ENCODE measurements at regions not wholly inside any gene's neighbourhood (a gene's known extent, or its start where the extent isn't known, plus 50 kb on each side); places are given as distances from the start of the nearest gene placed in this dataset.

- intact Hi-C loops (cut with micrococcal nuclease; ENCODE audit: unreplicated experiment) = no loop called here
- Histone ChIP-seq H3K4me2 (ENCODE audit: low read length) (no peak overlapping the region), H3K9me2 (ENCODE audit: insufficient read depth, low read length) (no peaks in the 10 kb centered on the region), H3K27ac (ENCODE audit: low read depth, low read length, poor library complexity, severe bottlenecking) (no peak overlapping the region), H3K4me3 (ENCODE audit: low read depth, low read length, poor library complexity, severe bottlenecking) (no peak overlapping the region), H3K4me1 (ENCODE audit: insufficient read depth, low read length, poor library complexity, severe bottlenecking) (no peaks in the 10 kb centered on the region), H3K9me3 (ENCODE audit: low read length) (no peaks in the 10 kb centered on the region), H4K20me1 (ENCODE audit: insufficient read depth, low read length) (no peaks in the 10 kb centered on the region), H2AFZ (ENCODE audit: low read length) (no peak overlapping the region), H3K79me2 (ENCODE audit: insufficient read depth, low read depth, low read length) (no peaks in the 10 kb centered on the region), H3K36me3 (ENCODE audit: insufficient read depth, low read length) (no peaks in the 10 kb centered on the region)
- BruUV-seq (replicated peaks) = no TSS peak
- TF ChIP-seq CTCF (conservative IDR thresholded peaks at IDR 0.05; ENCODE audit: low read length) (no peak), EZH2phosphoT487 (IDR thresholded peaks at IDR 0.05; ENCODE audit: borderline replicate concordance, low read depth, low read length) (no peak)
- no peak for DNase-seq (ENCODE audit: low spot score)
- ChIA-PET POLR2A (interaction anchor here (1.6 kb wide), 1 partner anchor 12 kb away, joined by 3 read pairs; no protein-coding TSS in a partner anchor), CTCF (ENCODE audit: unreplicated experiment) (no interaction called here)
Measured at GRCh38 chr4:153045111-153045982, 109.2 kb downstream of the FHDC1 start.

GRCh38 chr4:153058671-153059060 is 122.5 kb downstream of the FHDC1 start:
- DNase-seq (ENCODE audit: low spot score) = no peak
- H2AFZ ChIP-seq (ENCODE audit: low read length) = no peak overlapping the region
- H3K4me2 ChIP-seq (ENCODE audit: low read length) = no peak overlapping the region
- no peaks in the 10 kb centered on the region for H3K79me2 ChIP-seq (ENCODE audit: insufficient read depth, low read depth, low read length)
- H3K4me1 ChIP-seq (ENCODE audit: insufficient read depth, low read length, poor library complexity, severe bottlenecking) = no peaks in the 10 kb centered on the region
- no peaks in the 10 kb centered on the region for H3K36me3 ChIP-seq (ENCODE audit: insufficient read depth, low read length)
- no peak overlapping the region for H3K27ac ChIP-seq (ENCODE audit: low read depth, low read length, poor library complexity, severe bottlenecking)
- ChIA-PET POLR2A (no interaction called here), CTCF (ENCODE audit: unreplicated experiment) (no interaction called here)
- TF ChIP-seq EZH2phosphoT487 (IDR thresholded peaks at IDR 0.05; ENCODE audit: borderline replicate concordance, low read depth, low read length) (no peak), CTCF (conservative IDR thresholded peaks at IDR 0.05; ENCODE audit: low read length) (no peak)
- no peaks in the 10 kb centered on the region for H3K9me3 ChIP-seq (ENCODE audit: low read length)
- no TSS peak for BruUV-seq (replicated peaks)
- no peak overlapping the region for H3K4me3 ChIP-seq (ENCODE audit: low read depth, low read length, poor library complexity, severe bottlenecking)
- H3K9me2 ChIP-seq (ENCODE audit: insufficient read depth, low read length) = no peaks in the 10 kb centered on the region
- no peaks in the 10 kb centered on the region for H4K20me1 ChIP-seq (ENCODE audit: insufficient read depth, low read length)
- intact Hi-C loops (cut with micrococcal nuclease; ENCODE audit: unreplicated experiment) = no loop called here

GRCh38 chr4:153060196-153060595 is 124.1 kb downstream of the FHDC1 start:
- no peak for DNase-seq (ENCODE audit: low spot score)
- Histone ChIP-seq H3K9me2 (ENCODE audit: insufficient read depth, low read length) (no peaks in the 10 kb centered on the region), H3K79me2 (ENCODE audit: insufficient read depth, low read depth, low read length) (no peaks in the 10 kb centered on the region), H3K4me1 (ENCODE audit: insufficient read depth, low read length, poor library complexity, severe bottlenecking) (no peaks in the 10 kb centered on the region), H4K20me1 (ENCODE audit: insufficient read depth, low read length) (no peaks in the 10 kb centered on the region), H3K4me2 (ENCODE audit: low read length) (no peak overlapping the region), H3K4me3 (ENCODE audit: low read depth, low read length, poor library complexity, severe bottlenecking) (no peak overlapping the region), H3K9me3 (ENCODE audit: low read length) (no peaks in the 10 kb centered on the region), H3K36me3 (ENCODE audit: insufficient read depth, low read length) (no peaks in the 10 kb centered on the region), H3K27ac (ENCODE audit: low read depth, low read length, poor library complexity, severe bottlenecking) (no peak overlapping the region), H2AFZ (ENCODE audit: low read length) (no peak overlapping the region)
- ChIA-PET CTCF (ENCODE audit: unreplicated experiment) (no interaction called here), POLR2A (no interaction called here)
- intact Hi-C loops (cut with micrococcal nuclease; ENCODE audit: unreplicated experiment) = no loop called here
- BruUV-seq (replicated peaks) = no TSS peak
- no peak for TF ChIP-seq EZH2phosphoT487 (IDR thresholded peaks at IDR 0.05; ENCODE audit: borderline replicate concordance, low read depth, low read length)
- no peak for TF ChIP-seq CTCF (conservative IDR thresholded peaks at IDR 0.05; ENCODE audit: low read length)

Measured in OCI-LY7 (cell line).